Mucosa of descending colon (tissue), 3 donors: ENCODE measurements at regions not wholly inside any gene's neighbourhood (a gene's known extent, or its start where the extent isn't known, plus 50 kb on each side); places are given as distances from the start of the nearest gene placed in this dataset.

Experiments
- ATAC-seq: fragments of 200-7000 bp; cut with Tn5 transposase; one replicate; pipeline ENCODE4 v1.9.1; 2020; ENCODE audit warnings: mild to moderate bottlenecking, moderate library complexity
- DNase-seq, 3 donors: peaks; one replicate each; pipeline ENCODE4 v3.0.0-alpha.2; 2020
- H3K36me3 ChIP-seq: fragments of 200-600 bp; one replicate; pipeline ENCODE4 v1.8.0; 2021; ENCODE audit warnings: low read depth, mild to moderate bottlenecking
- H3K4me1 ChIP-seq: fragments of 200-600 bp; one replicate; pipeline ENCODE4 v1.8.0; 2021; ENCODE audit warnings: low read depth, mild to moderate bottlenecking
- H3K4me3 ChIP-seq: fragments of 200-600 bp; one replicate; pipeline ENCODE4 v1.8.0; 2021; ENCODE audit warnings: mild to moderate bottlenecking
- H3K9me3 ChIP-seq: fragments of 200-600 bp; one replicate; pipeline ENCODE4 v1.8.0; 2021; ENCODE audit warnings: mild to moderate bottlenecking
- intact Hi-C, 2 donors: fragments of 100-400 bp; cut with DNase I in 1 of 2; cut with micrococcal nuclease in 1 of 2; formaldehyde crosslinking; loops; one replicate each; pipeline versions ENCODE4 v1.11.0 to v1.11.1; 2022; cut with DNase I, micrococcal nuclease
- TF ChIP-seq, protein P1 (sequence below): fragments of 200-600 bp; IDR thresholded peaks from one replicate; pipeline ENCODE4 v1.8.0; 2022; ENCODE audit warnings: antibody characterized with exemption, mild to moderate bottlenecking
- donor health status: DM: no; HTN: no; CAD: no; lungs with moderate emphysema.
- donor health status: DM: no; HTN: no; CAD: no.
- donor health status: DM: no; HTN: yes; CAD: no.

DNA sequence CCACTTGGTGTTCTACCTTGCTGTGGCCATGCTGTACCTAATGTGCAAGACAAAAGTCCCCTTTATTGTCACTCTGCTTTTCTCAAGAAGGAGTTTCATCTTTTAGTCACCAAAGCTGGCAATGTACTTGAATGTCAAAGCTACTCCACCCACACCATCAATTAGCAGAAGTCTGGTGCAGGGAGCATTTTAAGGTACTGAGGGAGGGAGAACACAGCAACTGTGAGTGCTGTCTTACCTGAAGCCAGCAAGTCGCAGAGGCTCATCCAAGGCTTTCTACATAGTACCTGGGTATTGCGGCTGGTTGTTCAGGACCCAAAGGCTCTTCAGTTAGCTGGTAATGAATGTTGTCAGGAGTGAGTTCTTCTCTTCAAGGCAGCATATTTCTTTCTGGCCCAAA is 820.4 kb downstream of the OTOL1 start:
- no peak overlapping the region for H3K4me3 ChIP-seq
- DNase-seq (no peak), ATAC-seq (no peak)
- TF ChIP-seq, protein P1, sequence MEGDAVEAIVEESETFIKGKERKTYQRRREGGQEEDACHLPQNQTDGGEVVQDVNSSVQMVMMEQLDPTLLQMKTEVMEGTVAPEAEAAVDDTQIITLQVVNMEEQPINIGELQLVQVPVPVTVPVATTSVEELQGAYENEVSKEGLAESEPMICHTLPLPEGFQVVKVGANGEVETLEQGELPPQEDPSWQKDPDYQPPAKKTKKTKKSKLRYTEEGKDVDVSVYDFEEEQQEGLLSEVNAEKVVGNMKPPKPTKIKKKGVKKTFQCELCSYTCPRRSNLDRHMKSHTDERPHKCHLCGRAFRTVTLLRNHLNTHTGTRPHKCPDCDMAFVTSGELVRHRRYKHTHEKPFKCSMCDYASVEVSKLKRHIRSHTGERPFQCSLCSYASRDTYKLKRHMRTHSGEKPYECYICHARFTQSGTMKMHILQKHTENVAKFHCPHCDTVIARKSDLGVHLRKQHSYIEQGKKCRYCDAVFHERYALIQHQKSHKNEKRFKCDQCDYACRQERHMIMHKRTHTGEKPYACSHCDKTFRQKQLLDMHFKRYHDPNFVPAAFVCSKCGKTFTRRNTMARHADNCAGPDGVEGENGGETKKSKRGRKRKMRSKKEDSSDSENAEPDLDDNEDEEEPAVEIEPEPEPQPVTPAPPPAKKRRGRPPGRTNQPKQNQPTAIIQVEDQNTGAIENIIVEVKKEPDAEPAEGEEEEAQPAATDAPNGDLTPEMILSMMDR, result no peak
- intact Hi-C loops, result no loop called here
- H3K36me3 ChIP-seq, result no peaks in the 10 kb centered on the region
- H3K9me3 ChIP-seq, result no peaks in the 10 kb centered on the region
- H3K4me1 ChIP-seq, result no peaks in the 10 kb centered on the region

GRCh38 chr3:162328649-162329048 is 832.0 kb downstream of the OTOL1 start:
- TF ChIP-seq, protein P1, result no peak
- ATAC-seq (no peak), DNase-seq (no peak)
- intact Hi-C loops, result no loop called here
- Histone ChIP-seq H3K36me3 (no peaks in the 10 kb centered on the region), H3K4me1 (no peaks in the 10 kb centered on the region), H3K4me3 (no peak overlapping the region), H3K9me3 (no peaks in the 10 kb centered on the region)

DNA sequence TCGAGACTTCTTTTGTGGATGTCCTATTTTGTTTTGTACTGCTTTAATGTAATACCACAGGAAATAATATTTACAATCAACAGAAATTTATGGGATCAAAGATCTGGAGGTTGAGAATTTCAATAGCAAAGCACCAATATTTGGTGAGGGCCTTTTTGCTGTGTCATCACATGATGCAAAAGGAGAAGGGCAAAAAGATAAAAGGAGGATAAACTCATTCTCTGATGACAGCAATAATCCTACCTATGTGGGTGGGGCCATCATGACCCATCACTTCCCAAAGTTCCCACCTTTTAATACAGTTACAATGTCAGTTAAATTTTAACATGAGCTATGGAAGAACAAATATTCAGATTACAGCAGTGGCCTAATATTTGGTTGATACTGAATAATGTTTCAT is 832.9 kb downstream of the OTOL1 start:
- ATAC-seq, result no peak
- no peaks in the 10 kb centered on the region for H3K4me1 ChIP-seq
- no peaks in the 10 kb centered on the region for H3K36me3 ChIP-seq
- H3K9me3 ChIP-seq, result peaks cover 3% of the 10 kb centered on the region
- DNase-seq, result no peak
- intact Hi-C loops, result no loop called here
- TF ChIP-seq, protein P1, result no peak
- H3K4me3 ChIP-seq, result no peak overlapping the region

- H3K36me3 ChIP-seq, result no peaks in the 10 kb centered on the region
- intact Hi-C loops, result no loop called here
- H3K4me1 ChIP-seq, result no peaks in the 10 kb centered on the region
- ATAC-seq, result no peak
- no peak overlapping the region for H3K4me3 ChIP-seq
- TF ChIP-seq, protein P1, result no peak
- DNase-seq, result no peak
- peaks cover 8% of the 10 kb centered on the region for H3K9me3 ChIP-seq
Measured at GRCh38 chr3:162332344-162332743, 835.7 kb downstream of the OTOL1 start.

DNA sequence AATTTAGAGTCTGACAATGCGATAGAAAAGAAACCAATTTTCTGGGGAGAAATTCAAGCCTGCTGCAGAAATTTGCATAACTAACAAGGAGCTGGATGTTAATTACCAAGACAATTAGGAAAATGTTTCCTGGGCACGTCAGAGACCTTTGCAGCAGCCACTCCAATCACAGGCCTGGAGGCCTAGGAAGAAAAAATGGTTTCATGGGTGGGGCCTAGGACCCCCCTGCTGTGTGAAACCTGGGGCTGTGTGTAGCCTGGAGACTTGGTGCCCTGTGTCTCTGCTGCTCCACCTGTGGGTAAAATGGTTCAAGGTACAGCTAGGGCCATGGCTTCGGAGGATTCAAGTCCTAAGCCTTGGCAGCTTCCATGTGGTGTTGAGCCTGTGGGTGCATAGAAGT is 837.9 kb downstream of the OTOL1 start:
- DNase-seq (no peak), ATAC-seq (no peak)
- TF ChIP-seq, protein P1, result no peak
- Histone ChIP-seq H3K36me3 (no peaks in the 10 kb centered on the region), H3K9me3 (peaks cover 8% of the 10 kb centered on the region), H3K4me1 (no peaks in the 10 kb centered on the region), H3K4me3 (no peak overlapping the region)
- intact Hi-C loops, result no loop called here

GRCh38 chr3:162337630-162338029 is 841.0 kb downstream of the OTOL1 start:
- ATAC-seq (no peak), DNase-seq (no peak)
- Histone ChIP-seq H3K9me3 (peaks cover 8% of the 10 kb centered on the region), H3K4me3 (no peak overlapping the region), H3K36me3 (no peaks in the 10 kb centered on the region), H3K4me1 (no peaks in the 10 kb centered on the region)
- intact Hi-C loops, result no loop called here
- TF ChIP-seq, protein P1, result no peak
